Loucy (cell line): ENCODE measurements at regions not wholly inside any gene's neighbourhood (a gene's known extent, or its start where the extent isn't known, plus 50 kb on each side); places are given as distances from the start of the nearest gene placed in this dataset.

Source experiments
- EZH2phosphoT487 ChIP-seq: fragments of 200-600 bp; IDR thresholded peaks from 2 replicates; pipeline ENCODE4 v1.6.1; 2018; ENCODE audit warnings: antibody characterized with exemption, mild to moderate bottlenecking, moderate library complexity, borderline replicate concordance
- TF ChIP-seq, protein P1 (sequence below): fragments of 200-600 bp; sonication (generic); conservative IDR thresholded peaks from 2 replicates; pipeline ENCODE4 v1.5.1; 2014; ENCODE audit warnings: mild to moderate bottlenecking, antibody characterized with exemption, low read length

GRCh38 chrX:7334253-7334935, 186.4 kb upstream of the PUDP start:
- TF ChIP-seq, protein P1, sequence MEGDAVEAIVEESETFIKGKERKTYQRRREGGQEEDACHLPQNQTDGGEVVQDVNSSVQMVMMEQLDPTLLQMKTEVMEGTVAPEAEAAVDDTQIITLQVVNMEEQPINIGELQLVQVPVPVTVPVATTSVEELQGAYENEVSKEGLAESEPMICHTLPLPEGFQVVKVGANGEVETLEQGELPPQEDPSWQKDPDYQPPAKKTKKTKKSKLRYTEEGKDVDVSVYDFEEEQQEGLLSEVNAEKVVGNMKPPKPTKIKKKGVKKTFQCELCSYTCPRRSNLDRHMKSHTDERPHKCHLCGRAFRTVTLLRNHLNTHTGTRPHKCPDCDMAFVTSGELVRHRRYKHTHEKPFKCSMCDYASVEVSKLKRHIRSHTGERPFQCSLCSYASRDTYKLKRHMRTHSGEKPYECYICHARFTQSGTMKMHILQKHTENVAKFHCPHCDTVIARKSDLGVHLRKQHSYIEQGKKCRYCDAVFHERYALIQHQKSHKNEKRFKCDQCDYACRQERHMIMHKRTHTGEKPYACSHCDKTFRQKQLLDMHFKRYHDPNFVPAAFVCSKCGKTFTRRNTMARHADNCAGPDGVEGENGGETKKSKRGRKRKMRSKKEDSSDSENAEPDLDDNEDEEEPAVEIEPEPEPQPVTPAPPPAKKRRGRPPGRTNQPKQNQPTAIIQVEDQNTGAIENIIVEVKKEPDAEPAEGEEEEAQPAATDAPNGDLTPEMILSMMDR: no peak
- TF ChIP-seq EZH2phosphoT487: no peak
